H1 (cell line): ENCODE measurements at regions not wholly inside any gene's neighbourhood (a gene's known extent, or its start where the extent isn't known, plus 50 kb on each side); places are given as distances from the start of the nearest gene placed in this dataset.

Experiments
- CTCF ChIA-PET: fragments of 300-600 bp; sonication (Branson Sonifier 250); formaldehyde crosslinking; loops from one replicate; lab custom pipeline; 2021; ENCODE audit not compliant: partially characterized antibody; lab: Charles Lee
- POLR2A ChIA-PET: fragments of 300-600 bp; sonication (Branson Sonifier 250); formaldehyde crosslinking; loops from one replicate; lab custom pipeline; 2021; ENCODE audit warnings: inconsistent platforms; ENCODE audit not compliant: partially characterized antibody; lab: Charles Lee
- DNase-seq, 2 experiments: peaks; one replicate each; pipeline versions ENCODE4 v3.0.0 to v3.0.0-alpha.2; 2010 to 2022; ENCODE audit warnings: low spot score in 2 of 2, low read depth in 1 of 2, mixed read lengths in 1 of 2
- FAIRE-seq: peaks from 2 replicates; lab custom pipeline; 2011; peaks lifted over from hg19 to GRCh38; lab: Jason Lieb, UNC
- H2AFZ ChIP-seq: 2 replicates; pipeline ENCODE4 v1.8.1; 2012; ENCODE audit warnings: low read length, inconsistent platforms
- H2AK5ac ChIP-seq: 2 replicates; pipeline ENCODE4 v1.6.1; 2013; ENCODE audit warnings: low read depth, low read length
- H2BK120ac ChIP-seq: replicated peaks from 2 replicates; pipeline ENCODE3; 2013; ENCODE audit warnings: low read depth, low read length, inconsistent platforms
- H2BK12ac ChIP-seq: 2 replicates; pipeline ENCODE4 v1.6.1; 2013; ENCODE audit warnings: low read depth, low read length
- H2BK15ac ChIP-seq: 2 replicates; pipeline ENCODE4 v1.6.1; 2013; ENCODE audit warnings: low read length
- H2BK20ac ChIP-seq: 2 replicates; pipeline ENCODE4 v1.6.1; 2013; ENCODE audit warnings: low read length
- H2BK5ac ChIP-seq: 2 replicates; pipeline ENCODE4 v1.6.1; 2013; ENCODE audit warnings: low read depth, low read length
- H3K14ac ChIP-seq: 2 replicates; pipeline ENCODE4 v1.6.1; 2013; ENCODE audit warnings: inconsistent platforms; ENCODE audit not compliant: insufficient read length
- H3K18ac ChIP-seq: 2 replicates; pipeline ENCODE4 v1.6.1; 2013; ENCODE audit warnings: low read length; ENCODE audit errors: extremely low read depth
- H3K23ac ChIP-seq: 2 replicates; pipeline ENCODE4 v1.6.1; 2013; ENCODE audit warnings: inconsistent platforms; ENCODE audit not compliant: insufficient read length
- H3K23me2 ChIP-seq: 2 replicates; pipeline ENCODE4 v1.6.1; 2013; ENCODE audit warnings: low read depth, low read length
- H3K27ac ChIP-seq: 2 replicates; pipeline ENCODE4 v1.6.1; 2011; ENCODE audit warnings: low read depth, low read length, inconsistent platforms
- H3K27me3 ChIP-seq, 4 experiments: replicated peaks in 1 of 4; 1 replicate in 1 of 4; 2 replicates in 3 of 4; pipeline versions ENCODE4 v1.6.1 to v1.8.1; 2011 to 2013; ENCODE audit warnings: low read length in 3 of 4, mild to moderate bottlenecking in 3 of 4, inconsistent platforms in 2 of 4, mixed read lengths in 2 of 4, moderate library complexity in 1 of 4; ENCODE audit not compliant: control insufficient read depth in 3 of 4, insufficient read depth in 3 of 4; ENCODE audit errors: extremely low read depth in 1 of 4
- H3K36me3 ChIP-seq, 4 experiments: 2 replicates each; pipeline versions ENCODE4 v1.6.1 to v1.8.1; 2011 to 2013; ENCODE audit warnings: mild to moderate bottlenecking in 4 of 4, low read length in 3 of 4, moderate library complexity in 2 of 4, control low read depth in 1 of 4, inconsistent platforms in 1 of 4; ENCODE audit not compliant: insufficient read depth in 4 of 4, control insufficient read depth in 2 of 4
- H3K4ac ChIP-seq: replicated peaks from 2 replicates; pipeline ENCODE3; 2013; ENCODE audit warnings: low read length, low read depth, mixed read lengths, inconsistent platforms; ENCODE audit not compliant: insufficient read length
- H3K4me1 ChIP-seq, 4 experiments: replicated peaks in 1 of 4; 1 replicate in 1 of 4; 2 replicates in 3 of 4; pipeline versions ENCODE4 v1.6.1 to v1.8.1; 2011 to 2013; ENCODE audit warnings: low read length in 3 of 4, inconsistent platforms in 2 of 4, mixed read lengths in 1 of 4; ENCODE audit not compliant: insufficient read depth in 4 of 4, control insufficient read depth in 3 of 4
- H3K4me2 ChIP-seq, 2 experiments: 2 replicates each; pipeline versions ENCODE4 v1.6.1 to v1.8.1; 2011 to 2013; ENCODE audit warnings: low read depth in 2 of 2, low read length in 2 of 2, control low read depth in 1 of 2, inconsistent platforms in 1 of 2, mild to moderate bottlenecking in 1 of 2; ENCODE audit not compliant: insufficient read depth in 1 of 2
- H3K4me3 ChIP-seq, 4 experiments: fragments of 200-600, 300-600 bp in 1 of 4; sonication (generic), shearing (Covaris generic), sonication (Bioruptor Twin) in 1 of 4; 2 replicates each; pipeline versions ENCODE4 v1.5.1 to v1.8.1; 2011 to 2016; ENCODE audit warnings: low read length in 4 of 4, low read depth in 3 of 4, control low read depth in 2 of 4, inconsistent platforms in 2 of 4, mild to moderate bottlenecking in 2 of 4, mixed read lengths in 1 of 4, moderate library complexity in 1 of 4; ENCODE audit not compliant: insufficient read depth in 2 of 4; ENCODE audit errors: extremely low read depth in 1 of 4
- H3K56ac ChIP-seq: replicated peaks from 2 replicates; pipeline ENCODE3; 2013; ENCODE audit warnings: low read depth, mild to moderate bottlenecking, mixed read lengths, low read length, inconsistent platforms; ENCODE audit not compliant: insufficient read length
- H3K79me1 ChIP-seq: 2 replicates; pipeline ENCODE4 v1.6.1; 2013; ENCODE audit warnings: low read depth, low read length, control low read depth
- H3K79me2 ChIP-seq, 2 experiments: 2 replicates each; pipeline versions ENCODE4 v1.6.1 to v1.8.1; 2012 to 2013; ENCODE audit warnings: low read length in 2 of 2, mild to moderate bottlenecking in 2 of 2, inconsistent platforms in 1 of 2; ENCODE audit not compliant: insufficient read depth in 2 of 2, control insufficient read depth in 1 of 2
- H3K9ac ChIP-seq, 4 experiments: replicated peaks in 1 of 4; 1 replicate in 1 of 4; 2 replicates in 3 of 4; pipeline versions ENCODE4 v1.6.1 to v1.8.1; 2011 to 2013; ENCODE audit warnings: low read depth in 3 of 4, low read length in 3 of 4, control low read depth in 2 of 4, mild to moderate bottlenecking in 2 of 4, moderate library complexity in 2 of 4, inconsistent platforms in 1 of 4; ENCODE audit errors: extremely low read depth in 1 of 4
- H3K9me3 ChIP-seq, 2 experiments: 2 replicates each; pipeline versions ENCODE4 v1.6.1 to v1.8.1; 2012 to 2013; ENCODE audit warnings: mild to moderate bottlenecking in 2 of 2, moderate library complexity in 2 of 2, control low read depth in 1 of 2, inconsistent platforms in 1 of 2, low read depth in 1 of 2, low read length in 1 of 2, mixed read lengths in 1 of 2; ENCODE audit not compliant: insufficient read depth in 2 of 2
- H4K20me1 ChIP-seq, 2 experiments: replicated peaks in 1 of 2; 2 replicates each; pipeline versions ENCODE3 to v1.8.1; 2011 to 2013; ENCODE audit warnings: inconsistent platforms in 2 of 2, low read length in 2 of 2, mild to moderate bottlenecking in 1 of 2; ENCODE audit not compliant: insufficient read depth in 2 of 2, control insufficient read depth in 1 of 2
- H4K5ac ChIP-seq: 2 replicates; pipeline ENCODE4 v1.6.1; 2013; ENCODE audit warnings: low read length, low read depth, mixed read lengths, inconsistent platforms; ENCODE audit not compliant: insufficient read length
- H4K8ac ChIP-seq: 2 replicates; pipeline ENCODE4 v1.8.0; 2013; ENCODE audit warnings: mild to moderate bottlenecking, moderate library complexity, low read length, inconsistent platforms; ENCODE audit not compliant: insufficient read depth; ENCODE audit errors: extremely low read depth
- H4K91ac ChIP-seq: replicated peaks from 2 replicates; pipeline ENCODE3; 2013; ENCODE audit warnings: low read length, mixed read lengths, inconsistent platforms; ENCODE audit not compliant: insufficient read length
- WGBS, 2 experiments: shearing (Covaris generic) in 1 of 2; methylation state at CpG; one replicate each; pipeline versions ENCODE4 v1.1.6 to v1.1.7; 2013 to 2015; ENCODE audit warnings: low lambda C conversion rate in 2 of 2, mixed read lengths in 2 of 2, inconsistent platforms in 1 of 2, low coverage in 1 of 2, missing lambda C conversion rate in 1 of 2; ENCODE audit not compliant: insufficient replicate concordance in 2 of 2, insufficient coverage in 1 of 2, insufficient read length in 1 of 2; ENCODE audit errors: extremely low coverage in 1 of 2, missing lambda C conversion rate in 1 of 2; 5-methylcytosine and 5-hydroxymethylcytosine counted together

GRCh38 chr6:6886171-6886885 lies 221.4 kb upstream of the RREB1 start:
- H3K9ac ChIP-seq = no peak overlapping the region
- no peak overlapping the region for H2AK5ac ChIP-seq
- FAIRE-seq (no peak), DNase-seq (no peak)
- 0 out of 7 replicates have a peak, but pooled peaks cover 0 to 3% (median 0%) of the 10 kb centered on the region in 4 experiments for H3K27me3 ChIP-seq
- H4K20me1 ChIP-seq = no peaks in the 10 kb centered on the region
- ChIA-PET CTCF (interaction anchor here (0.8 to 1.7 kb wide), 4 partner anchors 13 to 357 kb away, joined by 3 to 6 read pairs (median 4); no protein-coding TSS in a partner anchor), POLR2A (interaction anchor here (0.9 kb wide), 1 partner anchor 222 kb away, joined by 3 read pairs; the partner anchor contains the start of gene RREB1)
- H3K14ac ChIP-seq = no peak overlapping the region
- no peak overlapping the region; the same call in 1 of the 2 replicates for H2BK20ac ChIP-seq
- no peak overlapping the region for H2BK15ac ChIP-seq
- no peak overlapping the region for H3K4ac ChIP-seq
- no peak overlapping the region for H3K23ac ChIP-seq
- no peaks in the 10 kb centered on the region; the same call in 1 of the 2 replicates for H3K23me2 ChIP-seq
- H2BK5ac ChIP-seq = no peak overlapping the region
- H4K91ac ChIP-seq = no peak overlapping the region
- H3K18ac ChIP-seq = no peak overlapping the region
- no peak overlapping the region for H3K4me2 ChIP-seq
- 0 out of 2 replicates have a peak overlapping the region, but pooled peaks have one; percentile 30 for H2BK12ac ChIP-seq
- H3K79me2 ChIP-seq = no peaks in the 10 kb centered on the region
- H3K79me1 ChIP-seq = no peaks in the 10 kb centered on the region
- no peak overlapping the region for H4K5ac ChIP-seq
- no peak overlapping the region for H4K8ac ChIP-seq
- no peak overlapping the region for H3K4me3 ChIP-seq
- no peak overlapping the region for H2AFZ ChIP-seq
- H2BK120ac ChIP-seq = no peak overlapping the region
- no peaks in the 10 kb centered on the region for H3K36me3 ChIP-seq
- H3K4me1 ChIP-seq = peaks cover 0 to 12% (median 8%) of the 10 kb centered on the region in 4 experiments; a peak in 4 of 7 replicates
- no peak overlapping the region for H3K56ac ChIP-seq
- WGBS, 2 experiments = 89% methylated on average over 13 of the region's 13 CpGs; no CpG with 5 or more reads in 1 of the 2 experiments
- no peaks in the 10 kb centered on the region for H3K9me3 ChIP-seq
- no peak overlapping the region for H3K27ac ChIP-seq
